Mesenchymal stem cell (in vitro differentiated cells and primary cell): ENCODE measurements at regions not wholly inside any gene's neighbourhood (a gene's known extent, or its start where the extent isn't known, plus 50 kb on each side); places are given as distances from the start of the nearest gene placed in this dataset.

Experiments
- DNase-seq: peaks from one replicate; pipeline ENCODE4 v3.0.0-alpha.2; 2013
- H2AFZ ChIP-seq: one replicate; pipeline ENCODE4 v1.6.1; 2013; ENCODE audit warnings: low read depth, mild to moderate bottlenecking, control low read depth, inconsistent platforms, low read length, moderate library complexity
- H2AK5ac ChIP-seq: 2 replicates; pipeline ENCODE4 v1.6.1; 2013; ENCODE audit warnings: low read length, moderate library complexity, mild to moderate bottlenecking, inconsistent platforms; ENCODE audit not compliant: severe bottlenecking
- H2BK120ac ChIP-seq: one replicate; pipeline ENCODE4 v1.6.1; 2013; ENCODE audit warnings: low read depth, mild to moderate bottlenecking, inconsistent platforms, low read length, moderate library complexity
- H2BK12ac ChIP-seq, 2 experiments: one replicate each; pipeline ENCODE4 v1.6.1; 2013; ENCODE audit warnings: inconsistent platforms in 2 of 2, low read length in 2 of 2, mild to moderate bottlenecking in 2 of 2, moderate library complexity in 2 of 2, control low read depth in 1 of 2
- H2BK15ac ChIP-seq: one replicate; pipeline ENCODE4 v1.6.1; 2013; ENCODE audit warnings: mild to moderate bottlenecking, low read depth, inconsistent platforms; ENCODE audit not compliant: poor library complexity, severe bottlenecking
- H2BK5ac ChIP-seq: 2 replicates; pipeline ENCODE4 v1.6.1; 2013; ENCODE audit warnings: low read depth, mild to moderate bottlenecking, low read length, control low read depth, inconsistent platforms; ENCODE audit not compliant: poor library complexity, severe bottlenecking
- H3K14ac ChIP-seq, 2 experiments: one replicate each; pipeline ENCODE4 v1.6.1; 2013; ENCODE audit warnings: inconsistent platforms in 2 of 2, low read length in 2 of 2, control low read depth in 1 of 2, mild to moderate bottlenecking in 1 of 2, moderate library complexity in 1 of 2
- H3K18ac ChIP-seq, 2 experiments: one replicate each; pipeline ENCODE4 v1.6.1; 2013; ENCODE audit warnings: inconsistent platforms in 2 of 2, low read length in 2 of 2, control low read depth in 1 of 2, low read depth in 1 of 2, mild to moderate bottlenecking in 1 of 2
- H3K23ac ChIP-seq, 2 experiments: one replicate each; pipeline ENCODE4 v1.6.1; 2013; ENCODE audit warnings: inconsistent platforms in 2 of 2, low read length in 2 of 2, mild to moderate bottlenecking in 2 of 2, moderate library complexity in 2 of 2, control low read depth in 1 of 2
- H3K27ac ChIP-seq: 2 replicates; pipeline ENCODE4 v1.5.1; 2013; ENCODE audit warnings: mild to moderate bottlenecking, moderate library complexity, low read length, control low read depth, inconsistent platforms; ENCODE audit not compliant: poor library complexity, severe bottlenecking
- H3K27me3 ChIP-seq, 2 experiments: 2 replicates each; pipeline versions ENCODE4 v1.6.1 to v1.7.0; 2013; ENCODE audit warnings: low read length in 2 of 2, mild to moderate bottlenecking in 2 of 2, moderate library complexity in 2 of 2, control low read depth in 1 of 2, inconsistent platforms in 1 of 2; ENCODE audit not compliant: control insufficient read depth in 1 of 2, insufficient read depth in 1 of 2
- H3K36me3 ChIP-seq, 2 experiments: 2 replicates each; pipeline versions ENCODE4 v1.6.1 to v1.7.0; 2013; ENCODE audit warnings: low read length in 2 of 2, control low read depth in 1 of 2, inconsistent platforms in 1 of 2, low read depth in 1 of 2, mild to moderate bottlenecking in 1 of 2; ENCODE audit not compliant: insufficient read depth in 2 of 2, control insufficient read depth in 1 of 2
- H3K4ac ChIP-seq, 2 experiments: one replicate each; pipeline ENCODE4 v1.6.1; 2013; ENCODE audit warnings: inconsistent platforms in 2 of 2, low read length in 2 of 2, mild to moderate bottlenecking in 2 of 2, moderate library complexity in 2 of 2, control low read depth in 1 of 2, low read depth in 1 of 2
- H3K4me1 ChIP-seq: 2 replicates; pipeline ENCODE4 v1.6.1; 2013; ENCODE audit warnings: low read depth, low read length, control low read depth; ENCODE audit not compliant: control insufficient read depth, insufficient read depth
- H3K4me2 ChIP-seq: 2 replicates; pipeline ENCODE4 v1.6.1; 2013; ENCODE audit warnings: low read length, mild to moderate bottlenecking, inconsistent platforms; ENCODE audit not compliant: poor library complexity, severe bottlenecking
- H3K4me3 ChIP-seq, 2 experiments: 2 replicates each; pipeline versions ENCODE4 v1.5.1 to v1.7.0; 2013; ENCODE audit warnings: low read length in 2 of 2, mild to moderate bottlenecking in 2 of 2, control low read depth in 1 of 2, low read depth in 1 of 2; ENCODE audit not compliant: insufficient read depth in 1 of 2
- H3K79me1 ChIP-seq: replicated peaks from 2 replicates; pipeline ENCODE4 v1.6.1; 2013; ENCODE audit warnings: mild to moderate bottlenecking, control low read depth, low read length, inconsistent platforms; ENCODE audit not compliant: poor library complexity, severe bottlenecking
- H3K9ac ChIP-seq: 2 replicates; pipeline ENCODE4 v1.7.0; 2013; ENCODE audit warnings: mild to moderate bottlenecking, low read length, moderate library complexity
- H3K9me3 ChIP-seq: 2 replicates; pipeline ENCODE4 v1.7.0; 2013; ENCODE audit warnings: mild to moderate bottlenecking, low read length; ENCODE audit not compliant: control insufficient read depth
- H4K8ac ChIP-seq: one replicate; pipeline ENCODE4 v1.6.1; 2013; ENCODE audit warnings: inconsistent platforms, mild to moderate bottlenecking, low read length, moderate library complexity
- H4K91ac ChIP-seq: one replicate; pipeline ENCODE4 v1.6.1; 2013; ENCODE audit warnings: mild to moderate bottlenecking, low read length, inconsistent platforms
- WGBS: methylation state at CpG from one replicate; pipeline ENCODE4 v1.1.7; 2013; ENCODE audit warnings: mixed read lengths; 5-methylcytosine and 5-hydroxymethylcytosine counted together

- Histone ChIP-seq H2AFZ (no peak overlapping the region), H2BK120ac (no peak overlapping the region), H4K91ac (no peak overlapping the region), H3K4me1 (peaks cover 2% of the 10 kb centered on the region), H2BK15ac (no peak overlapping the region), H3K27ac (no peak overlapping the region), H3K9ac (no peak overlapping the region), H2AK5ac (no peak overlapping the region), H3K4me3 (no peak overlapping the region), H3K23ac (no peak overlapping the region), H2BK5ac (no peak overlapping the region), H3K4ac (no peak overlapping the region), H3K27me3 (peaks cover 33 to 71% of the 10 kb centered on the region in 2 experiments), H3K4me2 (no peak overlapping the region), H3K14ac (no peak overlapping the region), H3K18ac (no peak overlapping the region), H2BK12ac (no peak overlapping the region), H4K8ac (no peak overlapping the region), H3K36me3 (no peaks in the 10 kb centered on the region), H3K79me1 (no peaks in the 10 kb centered on the region), H3K9me3 (no peaks in the 10 kb centered on the region)
- DNase-seq = no peak
- WGBS = 91% methylated on average over 5 of the region's 7 CpGs
Measured at GRCh38 chr6:44554861-44555260, 167.4 kb downstream of the CDC5L start.

- Histone ChIP-seq H3K9me3 (no peaks in the 10 kb centered on the region), H3K27ac (no peak overlapping the region), H2BK120ac (no peak overlapping the region), H2AFZ (no peak overlapping the region), H3K4ac (no peak overlapping the region), H3K4me3 (no peak overlapping the region), H2BK15ac (no peak overlapping the region), H2AK5ac (no peak overlapping the region), H2BK12ac (no peak overlapping the region), H3K18ac (no peak overlapping the region), H3K9ac (no peak overlapping the region), H3K4me2 (no peak overlapping the region), H4K91ac (no peak overlapping the region), H2BK5ac (no peak overlapping the region), H3K36me3 (no peaks in the 10 kb centered on the region), H3K27me3 (peaks cover 24 to 70% of the 10 kb centered on the region in 2 experiments), H4K8ac (no peak overlapping the region), H3K79me1 (no peaks in the 10 kb centered on the region), H3K23ac (no peak overlapping the region), H3K4me1 (peaks cover 2% of the 10 kb centered on the region), H3K14ac (no peak overlapping the region)
- no peak for DNase-seq
- WGBS = no CpG with 5 or more reads among the region's 1 CpG
Measured at GRCh38 chr6:44556046-44556445, 168.5 kb downstream of the CDC5L start.

GRCh38 chr6:44558024-44558831 lies 170.7 kb downstream of the CDC5L start:
- no peak overlapping the region for H3K14ac ChIP-seq
- H3K27me3 ChIP-seq = peaks cover 8 to 64% of the 10 kb centered on the region in 2 experiments
- H2BK5ac ChIP-seq = no peak overlapping the region

GRCh38 chr6:44558832-44559251 lies 171.3 kb downstream of the CDC5L start:
- peaks cover 8 to 58% of the 10 kb centered on the region in 2 experiments for H3K27me3 ChIP-seq
- no peak overlapping the region for H3K27ac ChIP-seq
- H4K91ac ChIP-seq = no peak overlapping the region
- H2AFZ ChIP-seq = no peak overlapping the region
- H3K4me2 ChIP-seq = no peak overlapping the region
- WGBS = 30% methylated on average over 2 of the region's 2 CpGs
- no peak overlapping the region for H3K4ac ChIP-seq
- peaks cover 2% of the 10 kb centered on the region for H3K4me1 ChIP-seq
- H2BK5ac ChIP-seq = no peak overlapping the region
- no peak overlapping the region for H2AK5ac ChIP-seq
- no peaks in the 10 kb centered on the region for H3K79me1 ChIP-seq
- no peak overlapping the region for H3K23ac ChIP-seq
- no peak overlapping the region for H3K18ac ChIP-seq
- H2BK12ac ChIP-seq = no peak overlapping the region
- no peak overlapping the region for H2BK15ac ChIP-seq
- H2BK120ac ChIP-seq = no peak overlapping the region
- no peak overlapping the region for H3K9ac ChIP-seq
- no peak for DNase-seq
- no peak overlapping the region for H3K4me3 ChIP-seq
- H3K14ac ChIP-seq = no peak overlapping the region
- H3K36me3 ChIP-seq = no peaks in the 10 kb centered on the region
- H4K8ac ChIP-seq = no peak overlapping the region
- H3K9me3 ChIP-seq = no peaks in the 10 kb centered on the region

More at GRCh38 chr6:44558024-44558831, 170.7 kb downstream of the CDC5L start:
- H2AK5ac ChIP-seq = no peak overlapping the region
- H3K4me3 ChIP-seq = no peak overlapping the region
- H2BK120ac ChIP-seq = no peak overlapping the region
- H3K18ac ChIP-seq = peak overlapping the region in 1 of 2 experiments; percentile 29
- H4K8ac ChIP-seq = no peak overlapping the region
- no peak overlapping the region for H3K27ac ChIP-seq
- no peak for DNase-seq
- H3K36me3 ChIP-seq = no peaks in the 10 kb centered on the region
- H3K9me3 ChIP-seq = no peaks in the 10 kb centered on the region
- no peak overlapping the region for H2BK15ac ChIP-seq
- no peak overlapping the region for H2BK12ac ChIP-seq
- H3K9ac ChIP-seq = no peak overlapping the region
- H4K91ac ChIP-seq = no peak overlapping the region
- H3K79me1 ChIP-seq = no peaks in the 10 kb centered on the region
- H3K4me1 ChIP-seq = peaks cover 2% of the 10 kb centered on the region
- no peak overlapping the region for H3K4me2 ChIP-seq
- 45% methylated on average over 7 of the region's 7 CpGs for WGBS
- no peak overlapping the region for H3K4ac ChIP-seq
- H3K23ac ChIP-seq = no peak overlapping the region
- H2AFZ ChIP-seq = no peak overlapping the region
